Stomach (tissue), 4 donors: ENCODE measurements at regions not wholly inside any gene's neighbourhood (a gene's known extent, or its start where the extent isn't known, plus 50 kb on each side); places are given as distances from the start of the nearest gene placed in this dataset.

Source experiments
- CTCF ChIP-seq, 7 experiments: fragments of 450-650 bp in 4 of 7; fragments of 200-600 bp in 3 of 7; sonication (generic) in 3 of 7; IDR thresholded peaks; one replicate each; pipeline ENCODE4 v1.5.1; 2016 to 2019; ENCODE audit warnings: antibody characterized with exemption in 7 of 7, control low read depth in 2 of 7, mild to moderate bottlenecking in 1 of 7
- POLR2A ChIP-seq, 4 donors: fragments of 450-650 bp; IDR thresholded peaks; one replicate each; pipeline ENCODE4 v1.6.1; 2016; ENCODE audit warnings: antibody characterized with exemption in 4 of 4, control low read depth in 2 of 4, mild to moderate bottlenecking in 1 of 4, moderate library complexity in 1 of 4
- POLR2AphosphoS5 ChIP-seq, 3 donors: sonication (generic); formaldehyde crosslinking; IDR thresholded peaks; one replicate each; pipeline ENCODE4 v1.6.1; 2016; ENCODE audit warnings: antibody characterized with exemption in 3 of 3

DNA sequence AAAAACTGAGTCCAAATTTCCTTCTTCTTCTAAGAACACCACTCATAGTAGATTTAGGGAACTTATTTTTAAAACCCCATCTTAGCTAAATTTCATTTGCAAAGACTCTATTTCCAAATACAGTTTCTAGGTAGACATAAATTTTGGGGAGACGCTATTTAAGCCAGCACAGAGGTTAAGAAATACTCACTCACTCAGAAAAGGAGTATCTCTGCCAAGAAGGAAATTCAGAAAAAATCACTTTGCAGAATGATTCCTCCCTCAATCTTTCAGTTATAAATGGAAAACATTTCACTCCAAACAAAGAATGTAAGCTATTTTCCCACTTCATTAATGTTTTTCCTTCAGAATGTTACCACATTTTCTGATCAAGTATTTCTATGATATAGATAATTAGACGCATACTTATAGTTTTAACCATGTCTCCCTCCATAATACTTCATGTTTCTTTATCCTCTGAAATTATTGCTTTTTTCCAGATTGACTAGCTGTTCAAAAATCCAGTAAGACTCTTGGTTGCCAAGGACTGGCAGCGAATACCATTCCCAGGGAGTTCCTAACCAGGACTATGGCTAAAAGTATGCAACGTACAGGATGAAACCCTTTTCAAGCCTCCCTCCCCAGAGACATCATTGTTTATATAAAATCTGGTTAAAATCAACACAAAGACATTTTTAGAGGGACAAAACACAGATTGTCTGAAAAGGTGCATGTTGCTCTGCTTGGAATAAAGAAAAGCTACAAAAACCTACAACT is 52.5 kb upstream of the RXFP2 start:
- TF ChIP-seq CTCF (IDR thresholded peaks at IDR 0.05) (no peak), POLR2A (IDR thresholded peaks at IDR 0.05) (no peak), POLR2AphosphoS5 (IDR thresholded peaks at IDR 0.05) (no peak)
